NCI-H128 (cell line): ENCODE measurements at regions not wholly inside any gene's neighbourhood (a gene's known extent, or its start where the extent isn't known, plus 50 kb on each side); places are given as distances from the start of the nearest gene placed in this dataset.
"Not testable (repeated sequence)": the region's sequence is repeated elsewhere in the genome, so short reads cannot be mapped to it uniquely, and the experiment has no call there.

Experiments
- DNase-seq: peaks from one replicate; lab custom pipeline; 2025; ENCODE audit not compliant: unreplicated experiment; lab: John Stamatoyannopoulos, UW

DNA sequence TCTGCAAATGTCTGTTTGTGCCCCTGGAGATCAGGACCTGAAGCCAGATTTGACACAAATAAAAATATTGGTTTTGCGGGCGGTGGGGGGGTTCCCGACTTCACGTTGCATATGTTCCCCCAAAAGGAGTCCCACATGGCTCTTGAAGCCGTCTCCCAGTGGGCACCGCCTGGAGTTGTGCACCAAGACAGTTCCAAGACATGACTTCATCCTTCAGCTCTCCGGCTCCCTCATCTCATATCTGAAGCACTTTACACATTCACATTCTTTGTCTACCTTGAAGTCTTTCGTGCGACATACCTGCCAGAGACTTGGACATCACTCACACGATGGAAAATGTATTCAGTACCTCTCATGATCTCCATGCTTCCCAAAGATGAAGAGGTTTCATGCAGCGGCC, 362.8 kb upstream of the FOXK1 start:
- DNase-seq = no peak

DNA sequence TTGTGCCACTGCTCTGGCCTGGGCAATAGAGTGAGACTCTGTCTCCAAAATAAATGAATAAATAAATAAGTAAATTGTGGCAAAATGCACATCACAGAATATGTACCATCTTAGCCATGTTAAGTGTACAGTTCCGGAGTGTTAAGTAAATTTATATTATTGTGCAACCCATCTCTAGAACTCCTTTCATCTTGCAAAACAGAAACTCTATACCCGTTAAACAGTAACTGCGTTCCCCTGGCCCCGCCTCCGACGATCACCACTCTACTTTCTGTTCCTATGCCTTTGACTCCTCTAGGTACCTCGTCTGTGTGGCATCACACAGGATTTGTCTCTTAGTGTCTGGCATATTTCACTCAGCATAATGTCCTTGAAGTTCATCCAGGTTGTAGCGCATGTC, 356.4 kb upstream of the FOXK1 start:
- no peak for DNase-seq

DNA sequence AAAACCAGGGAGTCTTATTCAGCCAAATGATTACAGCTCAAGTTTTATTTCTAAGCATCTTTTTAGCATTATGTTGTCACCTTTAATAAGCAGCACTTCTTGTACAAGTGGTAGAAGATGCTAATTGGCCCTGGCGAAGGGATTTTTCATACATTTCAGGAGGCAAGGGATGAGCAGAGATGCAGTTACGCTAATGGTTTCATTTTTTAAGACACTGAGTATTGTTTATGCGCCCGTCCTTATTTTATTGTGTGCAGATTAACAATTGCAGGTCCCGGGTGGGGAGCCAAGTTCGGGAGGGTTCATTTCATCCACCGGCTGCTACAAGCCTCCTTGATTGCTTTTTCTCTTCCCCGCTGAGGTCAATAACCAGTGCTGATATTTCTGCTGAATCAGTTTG, 350.4 kb upstream of the FOXK1 start:
- DNase-seq = no peak

DNA sequence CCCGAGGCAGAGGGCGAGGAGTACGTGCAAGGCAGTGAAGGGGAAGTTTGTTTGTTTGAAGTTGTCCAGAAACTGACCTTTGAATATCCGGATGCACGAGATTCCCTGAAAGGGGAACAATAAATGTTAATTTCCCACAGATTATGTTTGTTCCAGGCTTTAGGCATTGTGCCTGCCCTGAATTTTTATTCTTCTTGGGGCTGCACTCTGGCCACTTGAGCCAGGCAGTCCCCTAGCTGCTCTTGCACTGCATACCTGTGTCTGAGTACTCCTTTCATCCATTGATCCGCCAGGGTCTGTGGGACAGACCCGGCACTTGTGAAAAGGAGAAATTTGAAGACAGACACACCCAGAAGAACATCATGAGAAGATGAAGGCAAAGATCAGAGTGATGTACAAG, 343.5 kb upstream of the FOXK1 start:
- no peak for DNase-seq

DNA sequence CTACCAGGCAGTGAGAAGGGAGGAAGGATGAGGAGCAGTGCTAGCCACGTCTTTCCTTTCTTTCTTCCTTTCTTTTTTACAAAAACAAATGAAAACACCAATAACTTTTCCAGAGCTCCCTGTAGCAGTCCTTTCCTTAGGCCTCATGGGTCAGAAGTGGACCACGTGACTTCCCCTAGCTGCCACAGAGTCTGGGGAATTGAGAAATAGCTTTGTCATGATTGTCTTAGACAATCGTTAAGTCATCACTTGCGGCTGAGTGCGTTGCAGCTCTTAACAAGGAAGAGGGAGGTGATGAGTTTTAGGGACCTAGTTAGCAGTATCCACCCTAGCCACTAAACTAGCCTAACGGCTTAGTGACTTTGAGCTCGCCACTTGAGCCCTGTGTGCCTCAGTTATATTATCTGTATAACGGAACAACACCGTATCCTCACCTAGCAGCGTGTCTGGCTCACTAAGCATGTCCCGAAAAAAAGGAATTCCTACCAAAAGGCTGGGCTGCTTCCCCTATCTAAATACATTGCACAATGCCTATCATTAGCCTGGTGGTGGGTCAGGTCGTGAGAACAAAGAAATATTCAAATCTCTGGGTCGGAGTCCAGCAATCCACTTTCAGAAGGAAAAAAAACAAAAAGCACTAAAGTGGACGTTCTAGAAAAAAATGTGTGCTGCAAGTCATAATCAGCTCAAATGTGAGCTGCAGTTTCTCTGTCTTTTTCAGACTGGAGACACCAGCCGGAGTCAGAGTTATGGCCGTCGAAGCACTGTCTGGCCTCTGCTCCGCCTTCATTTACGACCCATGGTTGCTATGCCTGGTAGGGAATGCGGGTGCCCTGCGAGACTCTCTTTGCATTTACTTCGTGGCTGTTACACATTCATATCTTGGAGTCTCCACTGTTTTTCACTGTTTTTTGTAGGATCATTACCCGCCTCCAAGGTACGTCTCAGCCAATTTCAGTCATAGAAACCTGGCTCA, 338.5 kb upstream of the FOXK1 start:
- DNase-seq = no peak

DNA sequence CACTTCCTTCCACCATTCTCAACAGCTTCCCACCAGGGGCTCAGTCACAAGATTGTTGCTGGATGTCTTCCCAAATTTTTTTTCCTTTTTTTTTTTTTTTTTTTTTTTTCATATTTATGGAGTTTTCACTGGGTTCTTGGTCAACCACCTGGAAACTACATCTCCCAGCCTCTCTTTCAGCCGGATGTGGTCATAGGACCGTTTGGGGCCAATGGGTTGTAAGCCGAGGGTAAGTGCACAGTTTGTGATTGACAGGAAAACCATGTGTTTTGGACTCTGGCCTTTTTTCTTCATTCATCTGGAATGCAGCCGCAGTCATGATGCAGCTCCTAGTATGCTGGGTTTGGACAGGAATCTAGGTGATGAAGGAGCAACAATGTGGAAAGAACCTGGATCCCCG, 337.1 kb upstream of the FOXK1 start:
- no peak for DNase-seq

DNA sequence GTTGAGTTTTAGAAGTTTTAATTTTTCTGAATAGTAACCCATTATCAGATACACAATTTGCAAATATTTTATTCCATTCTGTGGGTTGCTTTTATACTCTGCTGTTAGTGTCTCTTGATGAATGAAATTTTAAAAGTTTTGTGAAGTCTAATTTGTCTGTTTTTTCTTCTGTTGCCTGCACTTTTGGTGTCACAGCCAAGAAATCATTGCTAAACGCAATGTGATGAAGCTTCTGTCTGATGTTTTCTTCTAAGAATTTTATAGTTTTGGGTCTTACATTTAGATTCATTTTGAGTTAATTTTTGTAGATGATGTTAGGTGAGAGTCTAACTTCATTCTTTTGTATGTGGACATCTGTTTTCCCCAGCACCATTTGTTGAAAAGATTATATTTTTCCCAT, 330.0 kb upstream of the FOXK1 start:
- no peak for DNase-seq

DNA sequence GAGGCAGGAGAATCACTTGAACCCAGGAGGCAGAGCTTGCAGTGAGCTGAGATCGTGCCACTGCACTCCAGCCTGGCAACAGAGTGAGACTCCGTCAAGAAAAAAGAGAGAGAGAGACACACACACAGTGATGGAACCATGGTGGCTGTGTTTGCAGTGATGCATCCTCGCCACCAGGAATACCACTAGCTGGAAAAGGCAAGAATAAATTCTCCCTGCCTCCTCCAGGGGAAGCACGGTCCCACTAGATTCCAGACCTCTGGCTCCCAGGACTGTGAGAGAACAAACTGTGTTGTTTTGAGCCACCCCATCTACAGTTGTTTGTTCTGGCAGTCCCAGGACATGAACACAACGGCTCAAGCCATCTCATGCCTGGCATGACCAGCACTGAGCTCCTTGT, 320.3 kb upstream of the FOXK1 start:
- DNase-seq = no peak

DNA sequence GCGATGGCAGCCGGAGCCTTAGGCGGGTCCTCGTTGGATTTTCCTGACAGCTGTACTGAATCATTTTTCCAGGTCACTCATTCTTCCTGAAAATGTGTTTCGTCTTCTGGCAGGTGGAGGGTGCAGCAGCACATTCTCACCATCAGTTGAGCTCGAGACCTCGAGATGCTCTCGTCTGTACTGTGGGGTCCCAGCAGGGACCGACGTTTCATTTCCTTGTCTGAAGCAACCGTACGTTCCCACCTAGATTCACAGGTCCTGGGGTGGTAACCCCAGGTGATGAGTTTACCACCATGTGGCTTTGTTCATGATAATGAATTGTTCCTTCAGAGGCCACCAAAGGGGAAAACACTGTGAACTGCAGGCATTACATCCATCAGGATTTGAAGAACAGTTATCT, 298.5 kb upstream of the FOXK1 start:
- DNase-seq = no peak

DNA sequence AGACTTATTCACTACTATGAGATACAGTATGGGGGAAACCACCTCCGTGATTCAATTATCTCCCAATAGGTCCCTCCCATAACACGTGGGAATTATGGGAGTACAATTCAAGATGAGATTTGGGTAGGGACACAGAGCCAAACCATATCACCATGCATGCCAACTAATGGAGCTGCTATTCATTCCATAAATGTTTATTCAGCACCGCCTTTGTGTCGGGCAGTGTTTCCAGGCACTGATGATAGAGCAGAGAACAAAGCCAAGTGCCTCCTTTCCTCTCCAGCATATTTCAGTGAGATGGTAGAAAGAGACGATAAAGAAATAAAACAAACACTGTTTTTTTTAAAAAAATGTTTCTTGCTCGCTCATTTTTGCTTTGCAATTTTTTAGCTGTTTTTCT, 295.9 kb upstream of the FOXK1 start:
- no peak for DNase-seq

DNA sequence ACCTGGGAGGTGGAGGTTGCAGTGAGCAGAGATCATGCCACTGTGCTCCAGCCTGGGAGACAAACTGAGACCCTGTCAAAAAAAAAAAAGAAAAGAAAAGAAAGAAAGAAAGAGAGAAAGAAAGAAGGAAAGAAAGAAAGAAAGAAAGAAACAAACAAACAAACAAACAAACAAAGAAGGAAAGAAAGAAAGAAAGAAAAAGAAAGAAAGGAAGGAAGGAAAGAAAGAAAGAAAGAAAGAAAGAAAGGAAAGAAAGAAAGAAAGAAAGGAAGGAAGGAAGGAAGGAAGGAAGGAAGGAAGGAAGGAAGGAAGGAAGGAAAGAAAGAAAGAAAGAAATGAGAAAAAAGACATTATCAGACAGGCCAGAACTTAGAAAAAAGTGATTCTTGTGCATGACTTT, 291.0 kb upstream of the FOXK1 start:
- not testable (repeated sequence) for DNase-seq

DNA sequence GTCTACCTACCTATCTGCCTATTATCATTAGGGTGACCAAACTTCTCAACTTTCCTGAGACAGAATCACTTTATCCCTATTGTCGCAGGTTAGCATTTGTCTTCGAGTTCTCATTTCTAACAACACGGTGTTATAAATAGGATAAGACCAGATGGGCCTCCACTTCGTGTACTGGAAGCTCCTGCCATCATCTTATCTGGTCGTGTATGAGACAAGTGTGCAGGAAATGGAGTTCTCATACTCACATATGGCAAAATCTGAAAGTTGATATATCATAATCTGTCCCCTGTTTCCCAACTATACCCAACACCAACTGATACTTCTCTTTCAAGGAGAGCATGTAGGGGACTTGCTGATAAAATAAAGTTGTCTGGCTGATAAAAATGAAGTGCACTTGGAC, 287.4 kb upstream of the FOXK1 start:
- no peak for DNase-seq

DNA sequence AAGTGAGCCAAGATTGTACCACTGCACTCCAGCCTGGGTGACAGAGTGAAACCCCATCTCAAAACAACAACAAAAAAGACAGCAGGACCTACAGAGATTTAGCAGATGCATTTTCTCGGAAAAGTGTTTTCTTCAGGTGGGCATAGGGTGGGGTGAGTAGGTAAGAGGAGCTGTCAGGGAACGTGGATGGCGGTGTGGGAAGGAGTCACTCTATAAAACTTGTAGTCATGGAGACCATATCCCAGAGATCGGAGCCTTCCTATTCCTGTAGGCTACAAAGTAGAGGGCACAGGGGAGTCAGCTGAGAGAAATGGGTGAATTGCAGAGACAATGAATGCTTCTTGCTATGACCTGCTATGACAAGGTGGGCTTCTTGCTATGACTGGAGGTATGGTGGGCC, 283.0 kb upstream of the FOXK1 start:
- DNase-seq = no peak

DNA sequence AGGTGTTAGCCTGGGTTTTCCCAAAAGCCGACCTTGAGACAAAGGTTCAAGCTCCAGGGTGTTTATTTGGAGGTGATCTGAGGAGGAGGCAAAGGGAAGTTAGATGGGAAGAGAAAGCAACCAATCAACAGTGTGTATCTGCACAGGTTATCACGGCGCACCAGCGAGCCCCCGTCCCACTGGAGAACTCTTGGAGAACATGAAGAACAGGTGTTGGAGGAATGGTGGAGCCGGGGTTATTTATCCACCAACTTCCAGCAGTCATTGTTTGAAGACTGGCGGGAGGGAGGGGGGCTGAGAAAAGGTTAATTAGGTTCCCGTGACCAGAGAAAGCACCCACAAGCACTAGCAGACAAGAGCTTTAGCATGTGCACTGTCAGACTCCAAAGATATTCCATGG, 282.5 kb upstream of the FOXK1 start:
- DNase-seq = no peak

DNA sequence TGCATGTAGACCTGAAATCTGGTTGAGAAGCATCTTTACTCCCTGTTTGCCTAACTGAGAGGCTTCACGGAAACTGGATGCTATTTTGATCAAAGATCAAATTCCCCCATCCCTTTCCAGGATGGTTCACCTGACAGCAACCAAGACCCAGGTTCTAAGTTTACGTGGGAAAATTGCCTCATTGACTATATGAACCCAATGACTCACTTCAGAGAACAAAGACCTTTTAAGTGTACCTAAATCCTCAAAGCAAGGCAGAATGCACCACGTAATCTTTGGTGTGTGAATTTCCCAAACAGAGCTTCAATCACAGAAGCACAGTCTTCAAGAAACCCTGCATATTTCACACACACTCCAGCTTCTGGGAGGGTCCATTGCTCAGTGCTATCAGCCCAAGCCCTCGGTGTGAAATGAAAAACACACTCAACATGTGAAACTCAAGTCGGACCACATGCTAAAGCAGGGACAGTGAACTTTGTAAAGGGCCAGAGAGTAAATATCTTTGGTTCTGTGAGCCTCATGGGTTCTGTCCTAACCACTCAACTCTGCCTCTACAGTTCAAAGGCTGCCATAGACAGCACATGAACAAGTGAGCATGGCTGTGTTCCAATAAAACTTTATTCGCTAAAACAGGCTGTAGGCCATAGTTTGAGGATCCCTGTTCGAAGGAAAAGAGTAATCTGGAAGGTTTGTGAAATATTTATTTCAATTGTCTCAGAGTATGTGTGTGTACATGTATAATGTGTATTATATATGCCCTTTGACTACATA, 275.6 kb upstream of the FOXK1 start:
- DNase-seq = no peak

DNA sequence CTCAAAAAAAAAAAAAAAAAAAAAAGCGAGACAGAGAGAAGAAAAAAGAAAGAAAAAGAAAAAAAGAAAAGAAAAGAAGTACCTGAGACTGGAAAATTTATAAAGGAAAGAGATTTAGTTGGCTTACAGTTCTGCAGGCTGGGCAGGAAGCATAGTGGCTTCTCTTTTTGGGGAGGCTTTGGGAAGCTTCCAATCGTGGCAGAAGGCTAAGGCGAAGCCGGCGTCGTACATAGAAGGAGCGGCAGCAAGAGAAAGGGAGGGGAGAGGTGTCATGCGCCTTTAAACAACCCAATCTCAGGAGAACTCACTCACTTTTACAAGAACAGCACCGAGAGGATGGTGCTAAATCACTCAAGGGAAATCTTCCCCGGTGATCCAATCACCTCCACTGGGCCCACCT, 272.1 kb upstream of the FOXK1 start:
- no peak for DNase-seq

DNA sequence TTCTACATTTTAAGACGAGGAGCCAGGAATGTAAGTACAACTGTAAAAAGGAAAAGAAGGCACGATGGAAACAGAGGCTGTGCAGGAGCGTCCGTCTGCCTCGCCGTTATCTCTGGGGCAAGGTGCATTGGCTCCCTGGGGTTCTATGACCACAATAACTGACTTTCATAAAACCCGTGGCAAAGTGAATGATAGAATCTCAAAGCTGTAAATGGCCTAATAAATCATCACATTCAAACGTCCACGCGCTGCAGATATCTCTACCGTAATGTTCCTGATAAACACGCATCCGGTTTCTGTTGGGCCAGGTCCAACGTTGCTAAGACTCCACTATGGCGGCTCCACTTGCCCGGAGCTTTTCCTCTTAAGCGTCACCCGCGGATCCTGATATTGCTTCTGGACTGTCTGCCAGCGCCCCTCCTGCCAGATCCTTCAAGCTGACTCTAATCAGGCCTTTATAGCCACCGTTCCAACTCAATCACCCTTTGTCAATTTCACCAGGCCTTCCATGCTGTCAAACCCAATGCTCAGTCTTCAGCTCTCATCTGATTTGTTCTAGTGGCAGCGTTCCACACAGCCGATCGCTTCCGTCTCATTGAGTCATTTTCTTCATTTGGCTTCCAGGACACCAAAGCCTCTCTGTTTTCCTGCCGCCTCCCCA, 265.6 kb upstream of the FOXK1 start:
- DNase-seq = peak; percentile 4

DNA sequence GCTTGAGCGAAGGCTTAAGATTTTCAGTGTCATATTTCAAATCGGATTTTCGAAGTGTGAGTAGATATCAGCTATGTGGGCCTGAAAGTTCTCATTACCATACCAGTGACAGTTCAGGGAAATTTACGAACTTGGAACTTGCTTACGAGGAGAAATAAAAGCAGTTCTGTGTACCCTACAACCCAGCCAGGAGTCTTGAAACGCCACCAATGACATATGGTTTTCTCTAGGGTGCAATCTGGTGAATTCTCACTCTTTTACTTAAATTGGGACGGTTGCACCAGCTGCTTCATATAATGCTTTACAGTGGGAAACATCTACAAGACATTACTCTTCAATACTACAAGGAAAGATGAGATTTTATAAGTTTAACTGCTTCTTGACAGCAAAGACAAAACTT, 253.6 kb upstream of the FOXK1 start:
- no peak for DNase-seq

DNA sequence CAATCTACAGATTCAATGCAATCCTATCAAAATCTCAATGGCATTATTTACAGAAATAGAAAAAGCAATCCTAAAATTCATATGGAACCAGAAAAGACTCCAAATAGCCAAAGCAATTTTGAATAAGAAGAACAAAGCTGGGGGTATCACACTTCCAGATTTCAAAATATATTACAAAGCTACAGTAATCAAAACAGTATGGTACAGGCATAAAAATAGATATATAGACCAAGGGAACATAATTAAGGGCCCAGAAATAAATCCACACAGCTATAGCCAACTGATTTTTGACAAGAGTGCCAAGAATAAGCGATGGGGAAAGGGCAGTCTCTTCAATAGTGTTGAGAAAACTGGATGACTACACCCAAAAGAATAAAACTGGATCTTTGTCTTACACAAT, 251.9 kb upstream of the FOXK1 start:
- no peak for DNase-seq

DNA sequence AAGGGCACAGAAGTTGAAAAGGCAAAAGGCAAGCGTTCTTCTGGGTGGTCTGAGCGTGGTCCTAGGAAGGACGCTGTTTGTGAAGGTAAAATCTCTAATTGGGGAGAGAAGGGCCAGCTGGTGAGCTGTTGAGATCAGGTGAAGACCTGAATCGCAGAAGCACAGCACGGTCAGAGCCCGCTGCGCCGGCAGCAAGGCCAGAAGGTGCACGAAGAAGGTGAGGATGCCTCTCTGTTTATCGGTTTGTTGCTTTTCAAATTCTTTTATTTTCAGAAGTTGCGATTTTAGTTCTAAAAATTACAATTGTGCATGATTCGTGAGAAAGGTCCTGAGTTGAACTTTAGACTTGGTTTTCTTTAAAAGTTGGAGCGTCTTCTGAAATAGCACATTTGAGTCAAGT, 247.8 kb upstream of the FOXK1 start:
- no peak for DNase-seq

DNA sequence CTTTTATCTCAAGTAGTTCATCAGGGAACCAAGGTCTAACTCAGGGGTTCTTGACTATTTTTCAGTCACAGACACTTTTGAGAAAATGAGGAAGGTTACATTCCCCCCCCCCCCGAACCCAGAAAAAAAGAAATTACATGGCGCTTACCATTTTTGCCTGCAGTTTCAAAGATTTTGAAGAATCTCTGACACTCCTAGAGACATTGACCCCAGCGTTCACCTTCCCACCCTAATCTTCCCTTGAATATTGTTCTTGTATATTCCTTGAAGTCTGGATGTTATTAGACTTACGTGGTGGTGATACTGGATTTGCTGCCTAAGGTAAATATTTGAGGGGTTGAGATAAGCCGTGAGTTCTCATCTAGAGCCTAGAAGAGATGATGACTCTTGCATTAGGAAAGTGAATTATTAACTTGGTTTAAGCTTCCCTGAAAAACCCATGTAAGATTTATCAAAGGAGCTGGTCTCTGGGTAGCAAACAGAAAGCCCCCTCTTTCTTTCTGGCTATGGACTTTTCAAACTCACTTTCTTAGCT, 245.7 kb upstream of the FOXK1 start:
- DNase-seq = no peak

DNA sequence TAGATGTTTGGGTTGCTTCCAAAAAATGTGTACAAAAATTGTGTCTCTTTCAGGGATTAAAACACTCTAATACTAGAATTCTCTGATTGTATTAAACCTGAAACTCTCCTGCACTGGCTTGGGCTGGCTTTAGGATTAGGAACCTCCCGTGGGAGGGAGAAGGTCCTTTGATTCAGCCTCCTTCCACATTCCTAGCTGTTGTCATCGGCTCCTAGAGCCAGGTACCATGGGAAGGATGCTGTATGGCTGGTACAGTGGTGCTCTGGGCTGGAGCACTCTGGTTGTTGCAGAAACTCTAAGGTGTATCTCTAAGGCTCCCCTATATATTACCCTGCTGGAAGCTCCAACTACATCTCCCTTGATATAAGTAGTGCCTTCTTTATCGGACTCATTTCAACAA, 245.2 kb upstream of the FOXK1 start:
- DNase-seq = no peak
